GM23338 (cell line): ENCODE measurements at regions not wholly inside any gene's neighbourhood (a gene's known extent, or its start where the extent isn't known, plus 50 kb on each side); places are given as distances from the start of the nearest gene placed in this dataset.

Experiments
- ATAC-seq: fragments of 200-7000 bp; cut with Tn5 transposase; 3 replicates; pipeline ENCODE4 v1.9.1; 2020
- DNase-seq: peaks from one replicate; pipeline ENCODE4 v3.0.0-alpha.2; 2015; ENCODE audit warnings: low spot score
- H2AFZ ChIP-seq: fragments of 200-600 bp; sonication (generic); 2 replicates; pipeline ENCODE4 v1.8.0; 2016; ENCODE audit warnings: antibody characterized with exemption, mild to moderate bottlenecking, moderate library complexity
- H3F3A ChIP-seq: fragments of 200-600 bp; sonication (generic); replicated peaks from 2 replicates; pipeline ENCODE4 v1.8.0; 2017; ENCODE audit warnings: antibody characterized with exemption, mixed run types, low read depth
- H3K27ac ChIP-seq: fragments of 200-600 bp; sonication (generic); 2 replicates; pipeline ENCODE4 v1.6.1; 2016; ENCODE audit warnings: low read depth
- H3K27me3 ChIP-seq: fragments of 200-600 bp; sonication (generic); 2 replicates; pipeline ENCODE4 v1.8.0; 2016; ENCODE audit warnings: mild to moderate bottlenecking, mixed run types, moderate library complexity; ENCODE audit not compliant: insufficient read depth
- H3K36me3 ChIP-seq: fragments of 200-600 bp; sonication (generic); 2 replicates; pipeline ENCODE4 v1.8.0; 2016; ENCODE audit warnings: mild to moderate bottlenecking; ENCODE audit not compliant: insufficient read depth
- H3K4me1 ChIP-seq: fragments of 200-600 bp; sonication (generic); 2 replicates; pipeline ENCODE4 v1.8.0; 2016; ENCODE audit warnings: mild to moderate bottlenecking, moderate library complexity; ENCODE audit not compliant: insufficient read depth
- H3K4me2 ChIP-seq: fragments of 200-600 bp; sonication (generic); 2 replicates; pipeline ENCODE4 v1.7.1; 2017; ENCODE audit warnings: mixed run types
- H3K4me3 ChIP-seq: fragments of 200-600 bp; sonication (generic); 2 replicates; pipeline ENCODE4 v1.6.1; 2016; ENCODE audit warnings: mixed run types
- H3K79me2 ChIP-seq: fragments of 200-600 bp; sonication (generic); replicated peaks from 2 replicates; pipeline ENCODE4 v1.8.0; 2017; ENCODE audit warnings: mild to moderate bottlenecking; ENCODE audit not compliant: insufficient read depth
- H3K9me2 ChIP-seq: fragments of 200-600 bp; sonication (generic); 2 replicates; pipeline ENCODE4 v1.8.0; 2017; ENCODE audit not compliant: insufficient read depth
- H4K20me1 ChIP-seq: fragments of 200-600 bp; sonication (generic); replicated peaks from 2 replicates; pipeline ENCODE4 v1.8.0; 2017; ENCODE audit warnings: mild to moderate bottlenecking; ENCODE audit not compliant: insufficient read depth
- H3K27ac Mint-ChIP-seq: 2 replicates; pipeline ENCODE4 v1.8.0; 2020; ENCODE audit warnings: inconsistent platforms, mild to moderate bottlenecking, moderate library complexity, mixed read lengths
- H3K27me3 Mint-ChIP-seq: 3 replicates; pipeline ENCODE4 v1.8.0; 2022; ENCODE audit warnings: low read depth, mild to moderate bottlenecking, moderate library complexity, mixed read lengths, inconsistent platforms; ENCODE audit not compliant: insufficient read depth, poor library complexity
- H3K36me3 Mint-ChIP-seq: 3 replicates; pipeline ENCODE4 v1.8.0; 2021; ENCODE audit warnings: low read depth, mild to moderate bottlenecking, inconsistent platforms, moderate library complexity, mixed read lengths
- H3K4me1 Mint-ChIP-seq: 3 replicates; pipeline ENCODE4 v1.8.0; 2020; ENCODE audit warnings: mild to moderate bottlenecking, inconsistent platforms, mixed read lengths
- H3K4me3 Mint-ChIP-seq: 3 replicates; pipeline ENCODE4 v1.8.0; 2021; ENCODE audit warnings: moderate library complexity, mild to moderate bottlenecking, inconsistent platforms, mixed read lengths
- H3K9me3 Mint-ChIP-seq: 3 replicates; pipeline ENCODE4 v1.8.0; 2020; ENCODE audit warnings: moderate library complexity, mild to moderate bottlenecking, inconsistent platforms, mixed read lengths
- CREB1 ChIP-seq: fragments of 250-450 bp; sonication (Bioruptor Pico); IDR thresholded peaks from 2 replicates; pipeline ENCODE4 v1.5.0; 2020; ENCODE audit warnings: low read depth, mild to moderate bottlenecking, moderate library complexity
- CTCF ChIP-seq, 2 experiments: fragments of 200-600 bp in 1 of 2; sonication (generic) in 1 of 2; conservative IDR thresholded peaks; 2 replicates each; pipeline versions ENCODE4 v1.5.1 to v1.6.1; 2016 to 2017; ENCODE audit warnings: antibody characterized with exemption in 2 of 2, low read depth in 2 of 2, mild to moderate bottlenecking in 2 of 2, moderate library complexity in 1 of 2
- ETS1 ChIP-seq: IDR thresholded peaks from 2 replicates; pipeline ENCODE4 v1.6.1; 2016; ENCODE audit warnings: antibody characterized with exemption
- EZH2 ChIP-seq: fragments of 200-600 bp; sonication (generic); IDR thresholded peaks from one replicate; pipeline ENCODE4 v1.8.0; 2017; ENCODE audit warnings: antibody characterized with exemption, mild to moderate bottlenecking, low read depth; ENCODE audit not compliant: unreplicated experiment
- EZH2phosphoT487 ChIP-seq: fragments of 200-600 bp; sonication (generic); IDR thresholded peaks from one replicate; pipeline ENCODE4 v1.8.1; 2018; ENCODE audit warnings: antibody characterized with exemption; ENCODE audit not compliant: unreplicated experiment
- JUNB ChIP-seq: IDR thresholded peaks from one replicate; pipeline ENCODE4 v1.6.1; 2016; ENCODE audit warnings: antibody characterized with exemption; ENCODE audit not compliant: unreplicated experiment
- NANOG ChIP-seq: IDR thresholded peaks from 2 replicates; pipeline ENCODE4 v1.6.1; 2016; ENCODE audit warnings: antibody characterized with exemption, borderline replicate concordance
- POLR2AphosphoS5 ChIP-seq: IDR thresholded peaks from 2 replicates; pipeline ENCODE4 v1.6.1; 2016; ENCODE audit warnings: antibody characterized with exemption, low read depth
- REST ChIP-seq: IDR thresholded peaks from one replicate; pipeline ENCODE4 v1.6.1; 2018; ENCODE audit warnings: antibody characterized with exemption; ENCODE audit not compliant: unreplicated experiment
- STAT1 ChIP-seq: IDR thresholded peaks from one replicate; pipeline ENCODE4 v1.6.1; 2016; ENCODE audit warnings: antibody characterized with exemption; ENCODE audit not compliant: unreplicated experiment
- ZNF114 ChIP-seq: fragments of 250-450 bp; sonication (Bioruptor Pico); IDR thresholded peaks from 2 replicates; pipeline ENCODE4 v1.5.0; 2020; ENCODE audit warnings: mild to moderate bottlenecking, moderate library complexity
- ZNF331 ChIP-seq: fragments of 250-450 bp; sonication (Bioruptor Pico); IDR thresholded peaks from 2 replicates; pipeline ENCODE4 v1.5.0; 2020; ENCODE audit warnings: low read depth, mild to moderate bottlenecking, moderate library complexity
- ZNF462 ChIP-seq: fragments of 250-450 bp; sonication (Bioruptor Pico); IDR thresholded peaks from 2 replicates; pipeline ENCODE4 v1.5.0; 2020; ENCODE audit warnings: mild to moderate bottlenecking, moderate library complexity

- Mint-ChIP-seq H3K4me1 (no peaks in the 10 kb centered on the region), H3K27me3 (no peaks in the 10 kb centered on the region), H3K36me3 (no peaks in the 10 kb centered on the region), H3K9me3 (peaks cover 11% of the 10 kb centered on the region; the same call in 2 of the 3 replicates), H3K4me3 (no peak overlapping the region), H3K27ac (no peak overlapping the region)
- DNase-seq (no peak), ATAC-seq (no peak)
- Histone ChIP-seq H3K9me2 (no peaks in the 10 kb centered on the region; the same call in 1 of the 2 replicates), H2AFZ (no peak overlapping the region), H3K36me3 (no peaks in the 10 kb centered on the region), H3K4me3 (no peak overlapping the region), H3K4me2 (no peak overlapping the region), H3K79me2 (no peaks in the 10 kb centered on the region), H3K27me3 (peaks cover 2% of the 10 kb centered on the region; the same call in 1 of the 2 replicates), H3K27ac (no peak overlapping the region), H3F3A (no peaks in the 10 kb centered on the region), H3K4me1 (no peaks in the 10 kb centered on the region), H4K20me1 (no peaks in the 10 kb centered on the region)
- TF ChIP-seq EZH2 (no peak), ZNF462 (no peak), NANOG (no peak), STAT1 (no peak), ZNF114 (CRISPR knock-in tag) (no peak), CREB1 (CRISPR knock-in tag) (no peak), ZNF331 (CRISPR knock-in tag) (no peak), REST (no peak), POLR2AphosphoS5 (no peak), ETS1 (no peak), JUNB (no peak), EZH2phosphoT487 (no peak), CTCF (conservative IDR thresholded peaks at IDR 0.05; ENCODE audit: low read depth in 2 of 2) (no peak)
These were observed 63.0 kb upstream of the IMPG1 start for GRCh38 chr6:76135481-76135880.
